Liver (tissue), 8 donors: ENCODE measurements at regions not wholly inside any gene's neighbourhood (a gene's known extent, or its start where the extent isn't known, plus 50 kb on each side); places are given as distances from the start of the nearest gene placed in this dataset.

Experiments
- DNase-seq: peaks from one replicate; pipeline ENCODE4 v3.0.0-alpha.2; 2017; ENCODE audit warnings: low spot score
- H3K27ac ChIP-seq, 2 donors: one replicate each; pipeline ENCODE4 v1.7.0; 2013; ENCODE audit warnings: inconsistent platforms in 2 of 2, low read length in 2 of 2, control low read depth in 1 of 2, low read depth in 1 of 2, mild to moderate bottlenecking in 1 of 2
- H3K27me3 ChIP-seq, 4 donors: one replicate each; pipeline versions ENCODE4 v1.6.1 to v1.7.0; 2013; ENCODE audit warnings: low read length in 3 of 4, inconsistent platforms in 1 of 4, mild to moderate bottlenecking in 1 of 4, moderate library complexity in 1 of 4; ENCODE audit not compliant: control insufficient read depth in 4 of 4, insufficient read depth in 4 of 4
- H3K36me3 ChIP-seq, 4 donors: one replicate each; pipeline versions ENCODE4 v1.6.1 to v1.7.0; 2013; ENCODE audit warnings: low read length in 3 of 4, mild to moderate bottlenecking in 3 of 4, low read depth in 1 of 4, moderate library complexity in 1 of 4; ENCODE audit not compliant: control insufficient read depth in 4 of 4, insufficient read depth in 3 of 4
- H3K4me1 ChIP-seq, 4 donors: one replicate each; pipeline versions ENCODE4 v1.6.1 to v1.7.0; 2013; ENCODE audit warnings: low read length in 3 of 4, mild to moderate bottlenecking in 3 of 4, moderate library complexity in 1 of 4; ENCODE audit not compliant: control insufficient read depth in 4 of 4, insufficient read depth in 4 of 4
- H3K4me3 ChIP-seq, 3 donors: one replicate each; pipeline versions ENCODE4 v1.6.1 to v1.7.0; 2013; ENCODE audit warnings: low read length in 3 of 3, control low read depth in 1 of 3, low read depth in 1 of 3, mild to moderate bottlenecking in 1 of 3
- H3K9ac ChIP-seq, 2 donors: one replicate each; pipeline ENCODE4 v1.7.0; 2013; ENCODE audit warnings: low read length in 2 of 2, mild to moderate bottlenecking in 2 of 2, moderate library complexity in 2 of 2, control low read depth in 1 of 2, low read depth in 1 of 2
- H3K9me3 ChIP-seq, 4 donors: one replicate each; pipeline versions ENCODE4 v1.6.1 to v1.7.0; 2013; ENCODE audit warnings: low read length in 3 of 4; ENCODE audit not compliant: control insufficient read depth in 4 of 4
- ATF3 ChIP-seq: IDR thresholded peaks from 2 replicates; pipeline ENCODE4 v1.6.1; 2016; ENCODE audit warnings: antibody characterized with exemption
- CTCF ChIP-seq: fragments of 150-350 bp; IDR thresholded peaks from 2 replicates; pipeline ENCODE4 v1.5.1; 2017; ENCODE audit warnings: improper control_type of control experiment, low read depth, low read length; ENCODE audit not compliant: missing input control
- EGR1 ChIP-seq, 2 donors: IDR thresholded peaks; 2 replicates each; pipeline ENCODE4 v1.6.1; 2016 to 2018; ENCODE audit warnings: antibody characterized with exemption in 2 of 2, low read depth in 2 of 2
- FOXA1 ChIP-seq: IDR thresholded peaks from 2 replicates; pipeline ENCODE4 v1.6.1; 2016; ENCODE audit warnings: antibody characterized with exemption
- FOXA2 ChIP-seq: IDR thresholded peaks from 2 replicates; pipeline ENCODE4 v1.6.1; 2016; ENCODE audit warnings: antibody characterized with exemption
- GABPA ChIP-seq, 2 donors: IDR thresholded peaks in 1 of 2; conservative IDR thresholded peaks in 1 of 2; 2 replicates each; pipeline ENCODE4 v1.6.1; 2016; ENCODE audit warnings: antibody characterized with exemption in 2 of 2, mild to moderate bottlenecking in 1 of 2, moderate library complexity in 1 of 2
- HNF4G ChIP-seq: IDR thresholded peaks from 2 replicates; pipeline ENCODE4 v1.6.1; 2016; ENCODE audit warnings: antibody characterized with exemption
- JUND ChIP-seq, 2 donors: IDR thresholded peaks; 2 replicates each; pipeline ENCODE4 v1.6.1; 2016; ENCODE audit warnings: antibody characterized with exemption in 2 of 2
- NR2F2 ChIP-seq: IDR thresholded peaks from 2 replicates; pipeline ENCODE4 v1.6.1; 2016; ENCODE audit warnings: antibody characterized with exemption
- RAD21 ChIP-seq, 2 donors: IDR thresholded peaks; 2 replicates each; pipeline ENCODE4 v1.6.1; 2016; ENCODE audit warnings: antibody characterized with exemption in 2 of 2, mild to moderate bottlenecking in 2 of 2
- RXRA ChIP-seq, 2 donors: IDR thresholded peaks; 2 replicates each; pipeline ENCODE4 v1.6.1; 2017 to 2018; ENCODE audit warnings: antibody characterized with exemption in 2 of 2, mild to moderate bottlenecking in 1 of 2
- SP1 ChIP-seq: IDR thresholded peaks from 2 replicates; pipeline ENCODE4 v1.6.1; 2018; ENCODE audit warnings: antibody characterized with exemption, mild to moderate bottlenecking
- TAF1 ChIP-seq: conservative IDR thresholded peaks from 2 replicates; pipeline ENCODE4 v1.6.1; 2016; ENCODE audit warnings: antibody characterized with exemption, mild to moderate bottlenecking
- YY1 ChIP-seq: IDR thresholded peaks from 2 replicates; pipeline ENCODE4 v1.6.1; 2016; ENCODE audit warnings: antibody characterized with exemption, mild to moderate bottlenecking
- WGBS: extraction: QIAGEN DNeasy Blood & Tissue Kit; methylation state at CpG from one replicate; pipeline ENCODE4 v1.1.7; 2013; 5-methylcytosine and 5-hydroxymethylcytosine counted together
- TF ChIP-seq, protein P1 (sequence below): IDR thresholded peaks from 2 replicates; pipeline ENCODE4 v1.6.1; 2016; ENCODE audit warnings: antibody characterized with exemption, mild to moderate bottlenecking
- TF ChIP-seq, protein P2 (sequence below): IDR thresholded peaks from 2 replicates; pipeline ENCODE4 v1.6.1; 2016; ENCODE audit warnings: antibody characterized with exemption
- TF ChIP-seq, protein P3 (sequence below): IDR thresholded peaks from 2 replicates; pipeline ENCODE4 v1.6.1; 2016; ENCODE audit warnings: antibody characterized with exemption
- donor health status: healthy.
- donor health status: healthy.
- donor health status: healthy.
- donor health status: healthy.
- donor health status: healthy.

DNA sequence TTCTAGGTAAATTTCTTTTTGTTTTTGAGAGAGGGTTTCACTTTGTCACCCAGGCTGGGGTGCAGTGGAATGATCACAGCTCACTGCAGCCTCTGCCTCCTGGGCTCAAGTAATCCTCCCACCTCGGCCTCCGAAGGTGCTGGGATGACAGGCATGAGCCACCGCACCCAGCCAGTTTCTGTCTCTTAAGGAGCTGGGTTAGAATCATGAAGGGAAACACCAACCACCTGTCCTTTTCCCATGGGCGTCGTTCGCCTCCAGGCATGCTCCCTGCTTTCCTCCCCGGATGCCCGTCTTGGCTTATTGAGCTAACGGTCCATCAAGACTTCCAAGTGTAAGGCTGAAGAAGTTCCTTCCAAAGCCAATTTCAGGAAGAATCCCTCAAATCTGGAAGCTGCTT lies 85.9 kb downstream of the SOX1 start:
- WGBS = 95% methylated on average over 9 of the region's 9 CpGs
- Histone ChIP-seq H3K27me3 (no peaks in the 10 kb centered on the region), H3K9ac (no peak overlapping the region), H3K4me3 (no peak overlapping the region), H3K27ac (no peak overlapping the region), H3K9me3 (no peaks in the 10 kb centered on the region), H3K36me3 (no peaks in the 10 kb centered on the region), H3K4me1 (no peaks in the 10 kb centered on the region)
- no peak for DNase-seq
- TF ChIP-seq RXRA (IDR thresholded peaks at IDR 0.05) (no peak), EGR1 (IDR thresholded peaks at IDR 0.05; ENCODE audit: low read depth in 2 of 2) (no peak), TAF1 (no peak)

- no peaks in the 10 kb centered on the region for H3K9me3 ChIP-seq
- H3K36me3 ChIP-seq = no peaks in the 10 kb centered on the region
- H3K27me3 ChIP-seq = no peaks in the 10 kb centered on the region
- WGBS = 81% methylated on average over 9 of the region's 9 CpGs
- no peak for DNase-seq
- H3K4me1 ChIP-seq = no peaks in the 10 kb centered on the region
- H3K4me3 ChIP-seq = no peak overlapping the region
- TF ChIP-seq JUND (IDR thresholded peaks at IDR 0.05) (no peak), ATF3 (no peak), SP1 (no peak), TAF1 (no peak), NR2F2 (no peak), CTCF (no peak), RXRA (IDR thresholded peaks at IDR 0.05) (no peak), GABPA (IDR thresholded peaks at IDR 0.05 in 1 of 2, conservative IDR thresholded peaks at IDR 0.05 in 1 of 2) (no peak), HNF4G (no peak), RAD21 (IDR thresholded peaks at IDR 0.05) (no peak), YY1 (no peak)
- TF ChIP-seq, protein P1, sequence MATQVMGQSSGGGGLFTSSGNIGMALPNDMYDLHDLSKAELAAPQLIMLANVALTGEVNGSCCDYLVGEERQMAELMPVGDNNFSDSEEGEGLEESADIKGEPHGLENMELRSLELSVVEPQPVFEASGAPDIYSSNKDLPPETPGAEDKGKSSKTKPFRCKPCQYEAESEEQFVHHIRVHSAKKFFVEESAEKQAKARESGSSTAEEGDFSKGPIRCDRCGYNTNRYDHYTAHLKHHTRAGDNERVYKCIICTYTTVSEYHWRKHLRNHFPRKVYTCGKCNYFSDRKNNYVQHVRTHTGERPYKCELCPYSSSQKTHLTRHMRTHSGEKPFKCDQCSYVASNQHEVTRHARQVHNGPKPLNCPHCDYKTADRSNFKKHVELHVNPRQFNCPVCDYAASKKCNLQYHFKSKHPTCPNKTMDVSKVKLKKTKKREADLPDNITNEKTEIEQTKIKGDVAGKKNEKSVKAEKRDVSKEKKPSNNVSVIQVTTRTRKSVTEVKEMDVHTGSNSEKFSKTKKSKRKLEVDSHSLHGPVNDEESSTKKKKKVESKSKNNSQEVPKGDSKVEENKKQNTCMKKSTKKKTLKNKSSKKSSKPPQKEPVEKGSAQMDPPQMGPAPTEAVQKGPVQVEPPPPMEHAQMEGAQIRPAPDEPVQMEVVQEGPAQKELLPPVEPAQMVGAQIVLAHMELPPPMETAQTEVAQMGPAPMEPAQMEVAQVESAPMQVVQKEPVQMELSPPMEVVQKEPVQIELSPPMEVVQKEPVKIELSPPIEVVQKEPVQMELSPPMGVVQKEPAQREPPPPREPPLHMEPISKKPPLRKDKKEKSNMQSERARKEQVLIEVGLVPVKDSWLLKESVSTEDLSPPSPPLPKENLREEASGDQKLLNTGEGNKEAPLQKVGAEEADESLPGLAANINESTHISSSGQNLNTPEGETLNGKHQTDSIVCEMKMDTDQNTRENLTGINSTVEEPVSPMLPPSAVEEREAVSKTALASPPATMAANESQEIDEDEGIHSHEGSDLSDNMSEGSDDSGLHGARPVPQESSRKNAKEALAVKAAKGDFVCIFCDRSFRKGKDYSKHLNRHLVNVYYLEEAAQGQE = no peak
- TF ChIP-seq, protein P2, sequence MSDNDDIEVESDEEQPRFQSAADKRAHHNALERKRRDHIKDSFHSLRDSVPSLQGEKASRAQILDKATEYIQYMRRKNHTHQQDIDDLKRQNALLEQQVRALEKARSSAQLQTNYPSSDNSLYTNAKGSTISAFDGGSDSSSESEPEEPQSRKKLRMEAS = no peak
- H3K27ac ChIP-seq = no peak overlapping the region
- no peak overlapping the region for H3K9ac ChIP-seq
These were observed 86.4 kb downstream of the SOX1 start for GRCh38 chr13:112153364-112153763.

- Histone ChIP-seq H3K27me3 (no peaks in the 10 kb centered on the region), H3K9me3 (no peaks in the 10 kb centered on the region), H3K4me1 (no peaks in the 10 kb centered on the region), H3K27ac (no peak overlapping the region), H3K36me3 (no peaks in the 10 kb centered on the region), H3K4me3 (no peak overlapping the region), H3K9ac (no peak overlapping the region)
- DNase-seq = no peak
- TF ChIP-seq GABPA (IDR thresholded peaks at IDR 0.05 in 1 of 2, conservative IDR thresholded peaks at IDR 0.05 in 1 of 2) (no peak), FOXA1 (no peak), SP1 (no peak), ATF3 (no peak), YY1 (no peak), CTCF (no peak), RAD21 (IDR thresholded peaks at IDR 0.05) (no peak), FOXA2 (no peak), RXRA (IDR thresholded peaks at IDR 0.05) (no peak)
- TF ChIP-seq, protein P3, sequence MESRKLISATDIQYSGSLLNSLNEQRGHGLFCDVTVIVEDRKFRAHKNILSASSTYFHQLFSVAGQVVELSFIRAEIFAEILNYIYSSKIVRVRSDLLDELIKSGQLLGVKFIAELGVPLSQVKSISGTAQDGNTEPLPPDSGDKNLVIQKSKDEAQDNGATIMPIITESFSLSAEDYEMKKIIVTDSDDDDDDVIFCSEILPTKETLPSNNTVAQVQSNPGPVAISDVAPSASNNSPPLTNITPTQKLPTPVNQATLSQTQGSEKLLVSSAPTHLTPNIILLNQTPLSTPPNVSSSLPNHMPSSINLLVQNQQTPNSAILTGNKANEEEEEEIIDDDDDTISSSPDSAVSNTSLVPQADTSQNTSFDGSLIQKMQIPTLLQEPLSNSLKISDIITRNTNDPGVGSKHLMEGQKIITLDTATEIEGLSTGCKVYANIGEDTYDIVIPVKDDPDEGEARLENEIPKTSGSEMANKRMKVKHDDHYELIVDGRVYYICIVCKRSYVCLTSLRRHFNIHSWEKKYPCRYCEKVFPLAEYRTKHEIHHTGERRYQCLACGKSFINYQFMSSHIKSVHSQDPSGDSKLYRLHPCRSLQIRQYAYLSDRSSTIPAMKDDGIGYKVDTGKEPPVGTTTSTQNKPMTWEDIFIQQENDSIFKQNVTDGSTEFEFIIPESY = no peak
- 74% methylated on average over 6 of the region's 6 CpGs for WGBS
These were observed 86.9 kb downstream of the SOX1 start for GRCh38 chr13:112153846-112154245.
